ENCODE measurements at regions not wholly inside any gene's neighbourhood (a gene's known extent, or its start where the extent isn't known, plus 50 kb on each side); places are given as distances from the start of the nearest gene placed in this dataset.
"Not testable (repeated sequence)": the region's sequence is repeated elsewhere in the genome, so short reads cannot be mapped to it uniquely, and the experiment has no call there.

DNA sequence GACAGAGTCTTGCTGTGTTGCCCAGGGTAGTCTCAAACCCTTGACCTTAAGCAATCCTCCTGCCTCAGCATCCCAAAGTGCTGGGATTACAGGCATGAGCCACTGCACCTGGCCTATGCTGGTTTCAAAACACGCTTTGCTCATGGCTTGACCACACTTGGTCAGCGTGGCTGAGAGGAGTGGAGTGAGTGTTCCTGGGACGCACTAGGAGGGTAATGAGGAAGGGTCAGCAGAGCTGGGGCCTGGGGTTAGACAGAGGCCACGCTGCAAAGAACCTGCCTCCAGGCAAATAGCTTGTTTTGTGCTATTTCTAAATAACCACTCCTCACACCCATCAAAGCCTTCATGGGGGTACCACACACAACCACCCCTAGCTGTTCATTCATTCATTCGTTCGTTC is 77.9 kb upstream of the TOX2 start:
- DNase-seq, result no peak

- DNase-seq, result no peak
Measured at GRCh38 chr20:43835944-43836508, 78.6 kb upstream of the TOX2 start.

GRCh38 chr20:43833511-43834395 is 80.9 kb upstream of the TOX2 start:
- no peak for DNase-seq

- no peak for DNase-seq
Measured at GRCh38 chr20:43832961-43833360, 81.7 kb upstream of the TOX2 start.

- DNase-seq, result no peak
Measured at GRCh38 chr20:43832096-43832816, 82.4 kb upstream of the TOX2 start.

- DNase-seq, result no peak
Measured at GRCh38 chr20:43831481-43832065, 83.1 kb upstream of the TOX2 start.

DNA sequence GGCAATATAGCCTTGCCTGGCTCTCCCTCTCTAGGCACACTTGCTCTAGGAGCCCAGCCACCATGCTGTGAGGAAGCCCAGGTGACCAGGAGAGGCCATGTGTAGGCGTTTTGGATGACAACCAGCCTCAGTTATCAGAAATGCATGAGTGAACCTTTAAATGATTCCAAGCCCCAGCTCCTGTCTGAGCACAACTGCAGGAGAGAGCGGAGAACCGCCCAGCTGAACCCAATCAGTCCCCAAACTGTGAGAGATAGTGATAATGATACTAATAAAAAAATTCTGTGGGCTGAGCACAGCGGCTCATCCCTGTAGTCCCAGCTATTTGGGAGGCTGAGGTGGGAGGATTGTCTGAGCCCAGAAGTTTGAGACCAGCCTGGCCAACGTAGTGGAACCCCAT is 83.8 kb upstream of the TOX2 start:
- DNase-seq, result no peak

DNA sequence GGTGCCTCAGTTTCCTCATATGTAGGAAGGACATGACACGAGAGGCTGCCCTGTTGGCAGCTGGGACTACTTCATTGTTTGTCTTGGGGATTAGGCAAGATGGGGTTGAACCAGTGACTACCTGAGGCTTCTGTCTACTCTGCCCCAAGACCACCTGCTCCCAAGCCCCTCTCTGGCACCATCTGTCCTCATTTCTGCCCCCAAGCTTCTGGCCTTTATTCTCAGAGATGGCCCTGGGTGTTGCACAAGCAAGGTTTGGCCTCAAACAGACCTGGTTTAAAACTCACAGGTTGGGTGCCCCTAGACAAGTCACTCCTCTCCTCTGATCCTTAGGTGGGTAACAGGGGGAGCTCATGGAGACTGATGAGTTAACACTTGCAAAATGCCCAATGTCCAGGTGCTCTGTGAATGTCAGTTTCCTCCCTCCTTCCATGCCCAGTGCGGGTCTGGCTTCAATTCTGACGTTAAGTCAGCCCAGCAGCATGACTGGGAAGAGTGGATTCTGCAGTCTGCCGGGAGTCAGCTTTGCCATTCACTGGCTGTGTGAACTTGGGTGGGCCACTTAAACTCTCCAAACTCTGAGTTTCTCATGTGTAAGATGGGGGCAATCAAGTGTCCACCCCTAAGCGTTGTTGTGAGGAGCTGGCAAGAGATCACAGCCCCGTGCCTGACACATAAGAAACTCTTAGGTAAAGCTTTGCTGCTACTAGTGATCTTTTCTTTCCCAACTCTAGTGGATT is 84.5 kb upstream of the TOX2 start:
- no peak for DNase-seq

DNA sequence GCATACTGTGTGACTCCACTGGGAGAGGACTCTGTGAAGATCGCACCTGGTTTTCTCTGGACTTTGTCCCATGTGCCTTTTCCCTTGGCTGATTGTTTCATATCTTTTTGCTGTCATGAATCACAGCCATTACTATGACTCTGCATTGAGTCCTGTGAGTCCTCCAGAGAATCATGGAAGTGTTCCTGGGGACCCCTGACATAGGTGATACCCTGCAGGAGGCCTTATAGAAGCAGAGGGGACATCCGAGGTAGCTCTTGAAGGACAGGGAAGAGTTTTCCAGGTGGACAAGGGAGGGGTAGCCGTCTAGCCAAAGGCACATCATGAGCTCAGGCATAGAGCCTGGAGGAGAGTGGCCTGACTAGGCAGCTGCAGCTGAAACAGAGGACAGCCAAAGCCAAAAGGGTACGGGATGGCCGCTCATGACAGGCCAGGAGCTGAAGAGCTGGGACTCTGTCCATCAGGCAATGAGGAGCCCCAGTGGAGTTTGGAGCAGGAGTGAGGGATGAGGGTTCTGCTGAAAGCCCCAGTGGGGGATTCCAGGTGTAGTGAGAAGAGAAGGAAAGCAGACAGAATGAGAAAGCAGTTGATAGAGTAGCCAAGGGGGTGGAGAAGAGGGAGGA is 86.6 kb upstream of the TOX2 start:
- no peak for DNase-seq

DNA sequence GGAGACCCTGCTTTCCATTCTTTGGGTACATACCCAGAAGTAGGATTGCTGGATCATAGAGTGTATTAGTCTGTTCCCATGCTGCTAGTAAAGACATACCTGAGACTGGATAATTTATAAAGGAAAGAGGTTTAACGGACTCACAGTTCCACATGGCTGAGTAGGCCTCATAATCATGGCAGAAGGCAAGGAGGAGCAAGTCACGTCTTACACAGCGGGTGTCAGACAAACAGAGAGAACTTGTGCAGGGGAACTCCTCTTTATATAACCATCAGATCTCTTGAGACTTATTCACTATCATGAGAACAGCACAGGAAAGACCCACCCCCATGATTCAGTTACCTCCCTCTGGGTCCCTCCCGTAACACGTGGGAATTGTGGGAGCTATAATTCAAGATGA is 87.7 kb upstream of the TOX2 start:
- not testable (repeated sequence) for DNase-seq

DNA sequence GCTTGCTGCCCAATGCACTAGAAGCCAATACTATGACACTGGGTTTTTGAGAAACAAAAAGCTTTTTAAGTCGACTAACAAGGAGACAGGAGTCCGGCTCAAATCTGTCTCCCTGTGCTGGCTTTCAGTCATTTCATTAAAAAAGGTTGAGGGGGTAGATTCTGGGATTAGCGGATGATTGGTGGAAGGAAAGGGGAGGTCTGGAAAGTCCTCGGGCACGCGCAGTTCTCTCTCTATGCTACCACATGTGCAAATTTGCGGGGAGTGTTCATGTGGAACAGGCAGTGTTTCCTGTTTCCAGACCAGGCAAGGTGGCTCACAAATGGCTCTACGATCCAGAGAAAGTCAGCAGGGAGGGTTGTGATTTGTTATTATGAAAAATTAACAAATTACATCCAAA is 89.1 kb upstream of the TOX2 start:
- DNase-seq, result no peak

DNA sequence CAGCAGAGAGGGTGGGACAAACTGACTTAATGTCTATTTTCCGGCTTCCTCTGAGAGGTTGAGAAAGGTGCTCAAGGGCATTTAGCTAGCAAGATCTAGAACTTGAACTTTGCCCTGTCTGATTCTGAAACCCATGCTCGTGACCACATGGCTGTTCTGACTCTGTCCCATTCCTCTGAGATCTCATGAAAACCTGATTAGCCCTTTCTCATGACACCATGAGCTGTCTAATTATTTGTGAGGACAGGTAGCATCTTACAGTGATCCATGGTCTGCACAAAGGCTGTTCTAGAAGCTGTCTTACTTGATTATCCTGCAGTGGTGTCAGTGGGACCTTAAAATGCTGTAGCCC is 89.6 kb upstream of the TOX2 start:
- DNase-seq, result no peak

DNA sequence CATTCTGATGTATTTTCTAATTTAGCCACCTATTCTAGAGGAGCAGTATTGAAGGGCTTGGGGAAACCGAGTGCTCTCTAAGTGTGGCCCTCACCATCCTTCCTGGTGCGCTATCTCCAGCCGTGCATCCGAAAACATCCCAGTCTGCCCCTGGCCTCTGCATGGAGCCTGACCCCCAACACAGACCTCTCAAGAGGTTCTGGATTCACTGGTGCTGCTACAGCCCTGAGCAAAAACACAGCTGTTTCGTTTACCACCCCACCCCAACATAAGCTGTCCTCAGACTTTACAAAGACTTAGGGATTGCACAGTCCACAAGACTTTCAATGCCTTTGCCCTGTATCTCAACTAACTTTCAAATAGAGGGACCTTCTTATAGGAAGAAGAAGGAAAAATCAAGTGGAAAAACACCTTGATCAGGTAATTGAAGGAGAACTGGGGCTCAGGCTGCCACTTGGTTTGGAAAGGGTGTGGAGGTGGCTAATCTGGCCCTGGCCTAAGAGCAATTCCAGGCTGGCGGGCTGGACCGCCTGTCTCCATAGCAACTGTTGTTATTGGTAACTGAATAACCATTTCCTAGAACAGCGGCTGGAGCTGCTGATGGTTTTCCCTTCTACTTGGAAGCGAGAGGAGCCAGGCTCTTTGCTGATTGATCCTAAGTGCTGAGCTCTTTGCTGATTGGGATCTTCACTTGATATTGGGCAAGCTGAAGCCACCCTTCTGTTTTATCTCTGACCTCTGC is 90.2 kb upstream of the TOX2 start:
- DNase-seq, result no peak

DNA sequence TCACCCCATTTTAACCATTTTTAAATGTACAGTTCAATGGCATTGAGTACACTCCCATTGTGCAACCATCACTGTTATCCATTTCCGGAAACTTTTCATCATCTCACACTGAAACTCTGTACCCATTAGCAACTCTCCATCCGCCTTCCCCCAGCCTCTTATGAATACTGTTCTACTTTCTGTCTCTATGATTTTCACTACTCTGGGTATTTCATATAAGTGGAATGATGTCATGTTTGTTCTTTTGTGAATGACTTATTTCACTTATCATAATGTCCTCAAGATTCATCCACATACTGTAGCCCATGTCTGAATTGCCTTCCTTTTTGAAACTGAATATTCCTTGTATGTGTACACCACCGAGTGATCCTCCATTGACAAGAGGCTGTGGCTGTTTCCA is 92.9 kb upstream of the TOX2 start:
- no peak for DNase-seq

GRCh38 chr20:43820731-43821330 is 93.8 kb upstream of the TOX2 start:
- DNase-seq, result no peak

GRCh38 chr20:43812216-43812615 is 85.4 kb upstream of the GTSF1L start:
- no peak for DNase-seq

DNA sequence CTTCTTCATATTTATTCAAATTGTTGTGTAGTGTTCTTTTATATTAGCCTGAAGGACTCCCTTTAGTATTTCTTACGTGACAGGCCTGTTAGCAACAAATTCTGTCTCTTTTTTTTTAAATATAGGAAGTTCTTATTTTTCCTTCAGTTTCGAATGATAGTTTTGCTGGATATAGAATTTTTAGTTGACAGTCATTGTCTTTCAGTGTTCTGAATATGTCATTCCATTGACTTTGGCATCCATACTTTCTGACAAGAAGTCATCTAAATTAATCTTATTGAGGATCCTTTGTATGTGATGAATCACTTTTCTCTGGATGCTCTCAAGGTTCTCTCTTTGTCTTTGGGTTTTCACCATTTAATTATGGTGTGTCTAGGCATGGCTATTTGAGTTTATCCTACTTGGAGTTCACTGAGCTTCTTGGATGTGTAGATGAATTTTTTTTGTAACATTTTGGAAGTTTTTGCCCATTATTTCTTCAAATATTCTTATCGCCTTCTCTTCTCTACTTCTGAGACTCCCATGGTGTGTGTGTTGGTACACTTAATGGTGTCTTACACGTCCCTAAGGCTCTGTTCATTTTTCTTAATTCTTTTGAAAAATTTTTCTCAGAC is 82.5 kb upstream of the GTSF1L start:
- no peak for DNase-seq

DNA sequence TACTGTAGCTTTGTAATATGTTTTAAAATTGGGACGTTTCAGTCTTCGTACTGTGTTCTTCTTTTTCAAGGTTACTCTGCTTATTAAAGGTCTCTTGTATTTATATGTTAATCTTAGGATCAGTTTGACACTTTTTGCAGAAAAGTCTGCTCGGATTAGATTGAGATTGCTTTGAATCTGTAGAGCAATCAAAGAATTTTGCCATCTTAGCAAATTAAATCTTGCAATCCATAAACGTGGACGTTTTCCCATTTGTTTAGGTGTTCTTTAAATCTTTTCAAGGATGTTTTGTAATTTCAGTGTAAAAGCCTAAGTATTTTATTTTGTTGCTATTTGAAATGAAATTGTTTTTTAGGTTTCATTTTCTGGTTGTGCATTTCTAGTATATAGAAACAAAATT is 78.0 kb upstream of the GTSF1L start:
- DNase-seq, result no peak

- no peak for DNase-seq
Measured at GRCh38 chr20:43803276-43803675, 76.5 kb upstream of the GTSF1L start.

DNA sequence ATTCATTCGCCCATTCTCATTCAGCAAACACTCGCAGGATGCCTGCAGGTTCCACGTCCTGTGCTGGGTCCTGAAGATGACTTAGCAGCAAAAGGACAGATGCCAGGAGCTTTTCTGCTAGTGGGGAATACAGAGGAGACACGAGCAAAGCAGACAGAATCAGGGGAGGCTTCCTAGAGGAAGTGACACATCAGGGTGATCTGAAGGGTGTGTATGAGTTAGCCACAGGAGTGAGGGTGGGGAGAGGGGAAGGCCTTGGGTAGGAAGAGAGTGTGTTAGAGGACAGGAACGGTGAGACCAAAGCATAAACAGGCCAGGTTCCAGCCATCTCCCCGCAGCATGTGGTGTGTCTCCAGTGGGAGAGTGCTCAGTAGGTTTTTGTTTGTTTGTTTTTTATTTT is 73.4 kb upstream of the GTSF1L start:
- no peak for DNase-seq

GRCh38 chr20:43799741-43800140 is 72.9 kb upstream of the GTSF1L start:
- no peak for DNase-seq

All from NK-92 treated with Interleukin-12 subunit alpha and Interleukin-12 subunit beta, amount 100 ng/mL, for 24 hours (cell line).